ENCODE measurements at regions not wholly inside any gene's neighbourhood (a gene's known extent, or its start where the extent isn't known, plus 50 kb on each side); places are given as distances from the start of the nearest gene placed in this dataset.

- TF ChIP-seq, protein P1, sequence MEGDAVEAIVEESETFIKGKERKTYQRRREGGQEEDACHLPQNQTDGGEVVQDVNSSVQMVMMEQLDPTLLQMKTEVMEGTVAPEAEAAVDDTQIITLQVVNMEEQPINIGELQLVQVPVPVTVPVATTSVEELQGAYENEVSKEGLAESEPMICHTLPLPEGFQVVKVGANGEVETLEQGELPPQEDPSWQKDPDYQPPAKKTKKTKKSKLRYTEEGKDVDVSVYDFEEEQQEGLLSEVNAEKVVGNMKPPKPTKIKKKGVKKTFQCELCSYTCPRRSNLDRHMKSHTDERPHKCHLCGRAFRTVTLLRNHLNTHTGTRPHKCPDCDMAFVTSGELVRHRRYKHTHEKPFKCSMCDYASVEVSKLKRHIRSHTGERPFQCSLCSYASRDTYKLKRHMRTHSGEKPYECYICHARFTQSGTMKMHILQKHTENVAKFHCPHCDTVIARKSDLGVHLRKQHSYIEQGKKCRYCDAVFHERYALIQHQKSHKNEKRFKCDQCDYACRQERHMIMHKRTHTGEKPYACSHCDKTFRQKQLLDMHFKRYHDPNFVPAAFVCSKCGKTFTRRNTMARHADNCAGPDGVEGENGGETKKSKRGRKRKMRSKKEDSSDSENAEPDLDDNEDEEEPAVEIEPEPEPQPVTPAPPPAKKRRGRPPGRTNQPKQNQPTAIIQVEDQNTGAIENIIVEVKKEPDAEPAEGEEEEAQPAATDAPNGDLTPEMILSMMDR (IDR thresholded peaks at IDR 0.05; ENCODE audit: low read depth, low read length, poor library complexity, severe bottlenecking): no peak
- no peak for TF ChIP-seq EZH2phosphoT487 (IDR thresholded peaks at IDR 0.05; ENCODE audit: borderline replicate concordance, low read length)
Observed at GRCh38 chr13:86172961-86173360, 373.7 kb upstream of the SLITRK6 start.

Measured in DOHH2 (cell line).